H1 (cell line): ENCODE measurements at regions not wholly inside any gene's neighbourhood (a gene's known extent, or its start where the extent isn't known, plus 50 kb on each side); places are given as distances from the start of the nearest gene placed in this dataset.

Experiments used
- EP300 ChIP-seq, 2 experiments: IDR thresholded peaks; 1 replicate in 1 of 2; 2 replicates in 1 of 2; pipeline ENCODE4 v1.6.1; 2011 to 2012; ENCODE audit warnings: low read depth in 2 of 2, low read length in 2 of 2, mild to moderate bottlenecking in 2 of 2, borderline replicate concordance in 1 of 2, inconsistent platforms in 1 of 2, moderate library complexity in 1 of 2
- EZH2 ChIP-seq: fragments of 200-600 bp; sonication (generic); IDR thresholded peaks from 2 replicates; pipeline ENCODE4 v1.7.1; 2012; ENCODE audit warnings: low read depth, mild to moderate bottlenecking, moderate library complexity, low read length, inconsistent platforms; ENCODE audit not compliant: severe bottlenecking
- GABPA ChIP-seq: IDR thresholded peaks from 2 replicates; pipeline ENCODE4 v1.6.1; 2011; ENCODE audit warnings: mild to moderate bottlenecking, low read length, moderate library complexity, borderline replicate concordance; ENCODE audit not compliant: insufficient read depth
- JUN ChIP-seq: IDR thresholded peaks from 2 replicates; pipeline ENCODE4 v1.6.1; 2011; ENCODE audit warnings: low read depth, mild to moderate bottlenecking, improper control_type of control experiment, low read length
- KDM1A ChIP-seq: fragments of 200-600, 300-600 bp; sonication (generic); IDR thresholded peaks from 2 replicates; pipeline ENCODE4 v1.7.1; 2016; ENCODE audit warnings: mild to moderate bottlenecking, low read length, borderline replicate concordance
- KDM5A ChIP-seq: fragments of 200-600 bp; IDR thresholded peaks from 2 replicates; pipeline ENCODE4 v1.7.1; 2012; ENCODE audit warnings: mild to moderate bottlenecking, low read length, inconsistent platforms, mixed read lengths
- POLR2A ChIP-seq, 2 experiments: IDR thresholded peaks; 1 replicate in 1 of 2; 2 replicates in 1 of 2; pipeline ENCODE4 v1.6.1; 2011; ENCODE audit warnings: low read depth in 2 of 2, low read length in 2 of 2, mild to moderate bottlenecking in 2 of 2; ENCODE audit errors: control extremely low read depth in 1 of 2
- RAD21 ChIP-seq, 2 experiments: IDR thresholded peaks in 1 of 2; conservative IDR thresholded peaks in 1 of 2; 2 replicates each; pipeline ENCODE4 v1.6.1; 2011; ENCODE audit warnings: low read depth in 2 of 2, low read length in 2 of 2, improper control_type of control experiment in 1 of 2, inconsistent platforms in 1 of 2, mild to moderate bottlenecking in 1 of 2, moderate library complexity in 1 of 2
- SP2 ChIP-seq: IDR thresholded peaks from 2 replicates; pipeline ENCODE4 v1.6.1; 2012; ENCODE audit warnings: mild to moderate bottlenecking, low read length, inconsistent platforms
- TAF1 ChIP-seq: IDR thresholded peaks from 2 replicates; pipeline ENCODE4 v1.6.1; 2011; ENCODE audit warnings: mild to moderate bottlenecking, low read depth, low read length
- ZNF274 ChIP-seq: IDR thresholded peaks from 2 replicates; pipeline ENCODE4 v1.7.0; 2012; ENCODE audit warnings: low read length, borderline replicate concordance; ENCODE audit errors: extremely low read depth
- TF ChIP-seq, protein P1 (sequence below), 3 experiments: IDR thresholded peaks; 1 replicate in 2 of 3; 2 replicates in 1 of 3; pipeline versions ENCODE4 v1.5.1 to v1.6.1; 2011; ENCODE audit warnings: low read length in 3 of 3, mild to moderate bottlenecking in 3 of 3, inconsistent platforms in 2 of 3, low read depth in 1 of 3, moderate library complexity in 1 of 3; ENCODE audit not compliant: insufficient read depth in 1 of 3; ENCODE audit errors: control extremely low read depth in 1 of 3

DNA sequence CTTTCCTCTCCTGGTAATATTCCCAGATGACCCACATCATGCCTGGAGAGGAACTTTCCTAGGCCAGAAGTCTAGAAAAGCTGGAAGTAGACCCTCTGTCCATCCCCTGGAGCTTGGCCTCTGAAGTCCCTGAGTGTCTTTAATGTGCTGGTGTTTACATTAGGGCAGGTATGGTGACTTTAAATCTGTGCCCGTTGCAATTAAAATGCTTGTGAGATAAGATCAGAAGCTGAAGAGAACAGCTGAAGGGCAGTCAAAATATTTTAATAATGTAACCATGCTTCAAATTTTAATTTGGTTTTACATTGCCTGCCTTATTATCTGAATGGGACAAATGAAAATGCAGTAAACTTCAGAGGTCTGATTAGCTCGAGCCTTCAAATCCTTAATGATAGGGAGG is 1022.5 kb downstream of the BCL11B start:
- no peak for TF ChIP-seq JUN
- no peak for TF ChIP-seq POLR2A (IDR thresholded peaks at IDR 0.05; ENCODE audit: control extremely low read depth in 1 of 2, low read depth in 2 of 2, low read length in 2 of 2)
- TF ChIP-seq GABPA, result no peak
- TF ChIP-seq, protein P1, sequence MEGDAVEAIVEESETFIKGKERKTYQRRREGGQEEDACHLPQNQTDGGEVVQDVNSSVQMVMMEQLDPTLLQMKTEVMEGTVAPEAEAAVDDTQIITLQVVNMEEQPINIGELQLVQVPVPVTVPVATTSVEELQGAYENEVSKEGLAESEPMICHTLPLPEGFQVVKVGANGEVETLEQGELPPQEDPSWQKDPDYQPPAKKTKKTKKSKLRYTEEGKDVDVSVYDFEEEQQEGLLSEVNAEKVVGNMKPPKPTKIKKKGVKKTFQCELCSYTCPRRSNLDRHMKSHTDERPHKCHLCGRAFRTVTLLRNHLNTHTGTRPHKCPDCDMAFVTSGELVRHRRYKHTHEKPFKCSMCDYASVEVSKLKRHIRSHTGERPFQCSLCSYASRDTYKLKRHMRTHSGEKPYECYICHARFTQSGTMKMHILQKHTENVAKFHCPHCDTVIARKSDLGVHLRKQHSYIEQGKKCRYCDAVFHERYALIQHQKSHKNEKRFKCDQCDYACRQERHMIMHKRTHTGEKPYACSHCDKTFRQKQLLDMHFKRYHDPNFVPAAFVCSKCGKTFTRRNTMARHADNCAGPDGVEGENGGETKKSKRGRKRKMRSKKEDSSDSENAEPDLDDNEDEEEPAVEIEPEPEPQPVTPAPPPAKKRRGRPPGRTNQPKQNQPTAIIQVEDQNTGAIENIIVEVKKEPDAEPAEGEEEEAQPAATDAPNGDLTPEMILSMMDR (IDR thresholded peaks at IDR 0.05; ENCODE audit: control extremely low read depth in 1 of 3, insufficient read depth in 1 of 3, low read depth in 1 of 3, low read length in 3 of 3), result no peak
- TF ChIP-seq SP2, result no peak
- TF ChIP-seq ZNF274, result no peak
- no peak for TF ChIP-seq TAF1
- no peak for TF ChIP-seq KDM1A
- TF ChIP-seq EP300 (IDR thresholded peaks at IDR 0.05; ENCODE audit: borderline replicate concordance in 1 of 2, low read depth in 2 of 2, low read length in 2 of 2), result no peak
- no peak for TF ChIP-seq EZH2
- no peak for TF ChIP-seq KDM5A
- TF ChIP-seq RAD21 (IDR thresholded peaks at IDR 0.05 in 1 of 2, conservative IDR thresholded peaks at IDR 0.05 in 1 of 2; ENCODE audit: low read depth in 2 of 2, low read length in 2 of 2), result no peak
